HG03575 (cell line): ENCODE measurements at regions not wholly inside any gene's neighbourhood (a gene's known extent, or its start where the extent isn't known, plus 50 kb on each side); places are given as distances from the start of the nearest gene placed in this dataset.
A peak's percentile ranks its signal among the peaks of the same experiment; 100 is the strongest.

Experiments used
- ATAC-seq: cut with Tn5 transposase; IDR thresholded peaks from one replicate; pipeline ENCODE4 v1.9.1; 2021; ENCODE audit not compliant: unreplicated experiment, insufficient number of reproducible peaks, low FRiP score; ENCODE audit errors: extremely low read depth

GRCh38 chr2:187962538-187962937 lies 329.1 kb upstream of the GULP1 start:
- ATAC-seq, result no peak

- no peak for ATAC-seq
These were observed 326.9 kb upstream of the GULP1 start for GRCh38 chr2:187964746-187965145.

- ATAC-seq, result no peak
These were observed 324.8 kb upstream of the GULP1 start for GRCh38 chr2:187966924-187967323.

- ATAC-seq, result no peak
These were observed 319.8 kb upstream of the GULP1 start for GRCh38 chr2:187971893-187972292.

- no peak for ATAC-seq
These were observed 315.3 kb upstream of the GULP1 start for GRCh38 chr2:187976259-187976985.

- ATAC-seq, result no peak
These were observed 314.7 kb upstream of the GULP1 start for GRCh38 chr2:187976986-187977333.

GRCh38 chr2:187978356-187978755 lies 313.3 kb upstream of the GULP1 start:
- no peak for ATAC-seq

GRCh38 chr2:187982668-187983067 lies 309.0 kb upstream of the GULP1 start:
- peak; percentile 95 for ATAC-seq

GRCh38 chr2:187985195-187985594 lies 306.5 kb upstream of the GULP1 start:
- ATAC-seq, result no peak

GRCh38 chr2:187985923-187986322 lies 305.8 kb upstream of the GULP1 start:
- ATAC-seq, result no peak

GRCh38 chr2:187986390-187987105 lies 305.1 kb upstream of the GULP1 start:
- no peak for ATAC-seq

- no peak for ATAC-seq
These were observed 303.3 kb upstream of the GULP1 start for GRCh38 chr2:187988348-187988747.

GRCh38 chr2:187989925-187990623 lies 301.6 kb upstream of the GULP1 start:
- ATAC-seq, result peak; percentile 49

GRCh38 chr2:187991389-187991788 lies 300.3 kb upstream of the GULP1 start:
- ATAC-seq, result no peak

GRCh38 chr2:187994464-187995331 lies 297.0 kb upstream of the GULP1 start:
- ATAC-seq, result no peak

- no peak for ATAC-seq
These were observed 296.1 kb upstream of the GULP1 start for GRCh38 chr2:187995556-187995955.

GRCh38 chr2:187996630-187997029 lies 295.0 kb upstream of the GULP1 start:
- ATAC-seq, result no peak

GRCh38 chr2:188000189-188000588 lies 291.5 kb upstream of the GULP1 start:
- ATAC-seq, result no peak

GRCh38 chr2:188003800-188004199 lies 287.9 kb upstream of the GULP1 start:
- ATAC-seq, result no peak
